HG03575 (cell line): ENCODE measurements at regions not wholly inside any gene's neighbourhood (a gene's known extent, or its start where the extent isn't known, plus 50 kb on each side); places are given as distances from the start of the nearest gene placed in this dataset.

ENCODE experiments used
- ATAC-seq: cut with Tn5 transposase; IDR thresholded peaks from one replicate; pipeline ENCODE4 v1.9.1; 2021; ENCODE audit not compliant: unreplicated experiment, insufficient number of reproducible peaks, low FRiP score; ENCODE audit errors: extremely low read depth

DNA sequence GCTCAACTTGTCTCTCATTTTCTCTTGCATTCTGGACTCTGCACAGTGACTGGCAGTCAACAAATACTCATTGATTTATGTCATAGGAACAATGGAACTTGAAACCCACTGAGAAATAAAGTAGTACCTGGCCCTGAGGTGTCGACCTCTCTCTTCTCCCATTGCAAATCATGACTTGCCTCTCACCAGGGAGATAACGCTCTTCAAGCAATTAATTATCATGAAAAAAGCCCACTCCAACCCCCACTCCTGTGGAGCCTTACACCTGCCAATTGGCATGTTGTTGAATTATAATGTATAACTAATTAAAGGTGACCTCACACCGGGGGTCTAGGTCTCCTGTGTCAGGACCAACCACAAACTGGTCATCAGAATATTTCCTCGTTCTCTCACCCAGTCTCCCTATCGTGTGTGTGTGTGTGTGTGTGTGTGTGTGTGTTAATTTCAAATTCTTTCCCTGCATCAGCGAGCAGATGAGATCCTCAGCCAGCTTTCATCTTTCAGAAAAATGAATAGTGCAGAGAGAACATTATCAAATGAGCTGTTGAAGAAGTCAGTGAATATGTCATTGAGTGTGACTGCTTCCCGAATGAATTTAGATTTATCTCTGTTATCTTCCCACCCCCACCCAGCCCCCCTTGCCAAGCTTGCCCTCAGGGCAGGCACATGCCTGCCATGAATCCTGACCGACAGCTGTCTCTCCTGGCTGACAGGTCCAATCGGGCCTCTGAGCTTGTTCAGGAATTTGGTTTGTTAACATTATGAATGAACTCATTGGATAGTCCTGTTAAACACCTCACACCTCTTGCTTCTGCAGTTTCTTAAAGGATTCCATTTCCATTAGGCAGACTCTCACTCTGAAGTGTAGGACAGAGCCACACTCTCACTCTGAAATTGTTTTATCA lies 357.4 kb downstream of the INSC start:
- no peak for ATAC-seq

DNA sequence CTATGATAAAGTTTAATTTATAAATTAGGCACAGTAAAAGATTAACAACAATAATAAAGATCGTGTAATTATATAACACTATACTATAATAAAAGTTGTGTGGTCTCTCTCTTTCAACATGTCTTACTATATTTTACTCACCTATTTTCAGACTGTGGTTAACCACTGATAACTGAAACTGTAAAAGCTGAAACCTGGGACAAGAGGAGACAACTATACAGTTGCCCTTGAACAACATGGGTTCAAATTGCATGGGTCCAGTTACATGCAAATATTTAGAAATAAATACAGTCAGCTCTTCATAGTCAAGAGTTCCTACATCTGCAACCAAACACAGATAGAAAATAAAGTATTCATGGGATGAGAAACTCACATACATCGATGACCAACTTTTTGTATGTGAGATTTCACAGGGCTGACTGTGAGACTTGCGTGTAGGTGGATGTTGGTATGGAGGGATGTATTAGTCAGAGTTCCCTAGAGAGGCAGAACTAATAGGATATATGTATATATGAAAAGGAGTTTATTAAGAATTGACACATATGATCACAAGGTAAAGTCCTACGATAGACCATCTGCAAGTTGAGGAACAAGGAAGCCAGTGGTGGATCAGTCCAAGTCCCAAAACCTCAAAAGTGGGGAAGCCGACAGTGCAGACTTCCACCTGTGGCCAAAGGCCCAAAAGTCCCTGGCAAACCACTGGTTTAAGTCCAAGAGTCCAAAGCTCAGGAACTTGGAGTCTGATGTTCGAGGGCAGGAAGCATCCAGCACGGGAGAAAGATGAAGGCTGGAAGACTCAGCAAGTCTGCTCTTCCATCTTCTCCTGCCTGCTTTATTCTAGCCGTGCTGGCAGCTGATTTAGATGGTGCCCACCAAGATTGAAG lies 359.5 kb downstream of the INSC start:
- peak; percentile 85 for ATAC-seq

GRCh38 chr11:15476371-15476917 lies 361.7 kb downstream of the INSC start:
- ATAC-seq: no peak

DNA sequence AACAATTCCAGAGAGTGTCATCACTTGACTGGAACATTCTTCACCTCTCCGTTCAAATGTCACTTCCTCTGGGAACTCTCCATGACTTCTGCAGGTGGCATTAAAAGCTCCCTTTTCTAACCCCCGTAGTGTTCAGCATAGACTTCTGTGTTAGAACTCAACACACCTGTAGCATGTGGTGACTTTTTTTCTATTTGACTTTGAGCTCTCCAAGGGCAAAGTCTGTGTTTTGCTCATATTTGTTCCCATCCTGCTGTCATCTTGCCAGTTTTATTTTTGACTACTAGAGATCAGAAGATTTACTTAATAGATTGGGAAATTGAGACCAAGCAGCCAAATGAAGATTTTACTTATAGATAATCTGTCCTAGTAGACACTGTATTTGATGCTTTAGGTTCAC lies 367.1 kb downstream of the INSC start:
- no peak for ATAC-seq

- ATAC-seq: no peak
Measured at GRCh38 chr11:15483205-15483604, 368.5 kb downstream of the INSC start.

GRCh38 chr11:15484398-15484797 lies 369.7 kb downstream of the INSC start:
- ATAC-seq: no peak

DNA sequence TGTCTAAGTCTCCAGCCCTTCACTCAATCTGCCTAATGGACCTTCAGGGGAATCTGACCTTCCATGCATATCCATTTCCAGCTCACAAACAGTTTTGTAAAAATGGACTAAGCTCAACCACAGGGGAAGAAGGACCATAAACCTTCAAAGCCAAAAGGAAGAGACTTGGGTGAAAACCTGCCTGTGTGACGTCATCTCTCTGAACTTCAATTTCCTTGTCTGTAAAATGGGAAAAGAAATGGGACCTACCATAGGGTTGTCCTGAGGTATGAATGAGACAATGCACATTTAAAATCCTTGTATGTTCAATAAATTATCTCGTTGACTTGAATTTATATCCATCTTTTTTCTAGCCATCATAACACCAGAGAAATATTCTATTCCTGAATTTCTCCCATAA lies 370.7 kb downstream of the INSC start:
- no peak for ATAC-seq

DNA sequence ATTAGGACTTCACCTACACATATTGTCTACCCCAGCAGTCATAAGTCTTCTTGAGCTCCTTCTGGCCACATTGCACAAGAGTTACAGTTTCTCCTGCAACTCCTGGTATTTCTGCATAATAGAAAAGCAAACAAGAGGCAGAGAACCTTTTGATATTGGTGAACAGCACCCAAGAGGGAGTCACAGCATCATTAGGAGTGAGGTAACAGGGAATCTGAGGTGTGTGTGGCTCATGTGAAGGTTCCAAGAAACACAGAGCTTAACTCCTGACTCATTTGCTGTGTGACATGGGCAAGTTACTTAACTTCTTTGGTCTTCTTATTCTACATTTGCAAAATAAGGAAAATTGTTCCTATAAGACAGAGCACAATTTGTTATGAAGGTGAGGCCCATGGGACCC lies 374.6 kb downstream of the INSC start:
- no peak for ATAC-seq

- ATAC-seq: no peak
Measured at GRCh38 chr11:15490535-15490934, 375.8 kb downstream of the INSC start.

DNA sequence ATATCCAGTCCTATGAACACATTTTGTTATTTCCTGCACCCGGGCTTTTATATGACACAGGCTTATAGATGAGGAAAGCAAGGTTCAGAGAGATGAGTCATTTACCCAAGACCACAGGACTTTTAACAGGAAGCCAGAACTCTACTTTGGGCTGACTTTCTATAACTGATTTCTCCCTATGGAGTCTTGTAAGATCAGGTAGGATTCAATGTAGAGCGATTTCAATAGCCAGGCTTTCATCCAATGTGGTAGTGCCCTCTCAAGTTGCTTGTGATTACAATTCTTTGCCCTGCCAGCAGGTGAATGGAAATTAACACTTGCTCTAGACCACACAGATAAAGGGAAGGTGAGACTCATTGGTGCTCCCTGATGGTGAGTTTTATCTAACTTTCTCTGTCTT lies 378.3 kb downstream of the INSC start:
- ATAC-seq: no peak

- ATAC-seq: no peak
Measured at GRCh38 chr11:15493921-15494620, 379.3 kb downstream of the INSC start.

- ATAC-seq: no peak
Measured at GRCh38 chr11:15494740-15495139, 380.0 kb downstream of the INSC start.

DNA sequence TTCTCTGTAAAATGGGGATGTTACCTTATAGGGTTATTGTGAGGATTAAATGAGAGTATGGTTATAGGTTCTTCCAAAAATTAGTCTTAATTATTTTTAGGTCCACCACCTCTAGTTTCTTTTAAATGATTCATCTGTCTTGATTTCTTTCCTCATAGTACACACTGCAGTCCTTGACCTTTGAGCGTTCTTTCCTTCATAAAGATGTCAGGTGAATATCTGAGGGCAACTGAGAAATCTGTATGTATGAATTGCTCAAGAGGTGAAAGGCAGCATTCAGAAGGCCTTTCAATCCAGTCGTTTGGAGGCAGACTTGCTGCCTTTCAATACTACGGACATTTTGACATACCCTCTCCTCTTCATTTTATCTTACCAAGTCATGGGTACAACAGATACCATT lies 380.7 kb downstream of the INSC start:
- no peak for ATAC-seq

GRCh38 chr11:15497366-15497765 lies 382.6 kb downstream of the INSC start:
- ATAC-seq: no peak

- ATAC-seq: no peak
Measured at GRCh38 chr11:15499674-15500073, 385.0 kb downstream of the INSC start.

- no peak for ATAC-seq
Measured at GRCh38 chr11:15500643-15501042, 385.9 kb downstream of the INSC start.

DNA sequence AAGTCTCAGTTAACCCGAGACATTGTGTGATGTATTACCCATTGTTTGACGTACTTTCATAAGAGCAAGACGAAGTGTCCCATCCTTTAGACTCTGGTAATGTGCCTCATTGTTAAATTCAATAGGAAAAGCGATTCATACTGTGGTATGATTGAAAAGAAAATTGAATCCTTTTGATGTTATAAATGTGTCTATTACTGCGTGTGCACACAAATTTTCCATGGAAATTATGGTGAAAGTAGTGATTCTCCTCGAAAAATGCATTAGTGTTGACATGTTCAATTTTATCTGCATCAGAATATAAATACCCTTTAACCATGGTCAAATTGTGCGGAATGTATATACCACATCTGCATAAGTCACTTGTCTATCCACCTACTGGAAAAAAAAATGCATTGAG lies 386.8 kb downstream of the INSC start:
- ATAC-seq: no peak

- ATAC-seq: no peak
Measured at GRCh38 chr11:15505155-15505554, 390.4 kb downstream of the INSC start.

DNA sequence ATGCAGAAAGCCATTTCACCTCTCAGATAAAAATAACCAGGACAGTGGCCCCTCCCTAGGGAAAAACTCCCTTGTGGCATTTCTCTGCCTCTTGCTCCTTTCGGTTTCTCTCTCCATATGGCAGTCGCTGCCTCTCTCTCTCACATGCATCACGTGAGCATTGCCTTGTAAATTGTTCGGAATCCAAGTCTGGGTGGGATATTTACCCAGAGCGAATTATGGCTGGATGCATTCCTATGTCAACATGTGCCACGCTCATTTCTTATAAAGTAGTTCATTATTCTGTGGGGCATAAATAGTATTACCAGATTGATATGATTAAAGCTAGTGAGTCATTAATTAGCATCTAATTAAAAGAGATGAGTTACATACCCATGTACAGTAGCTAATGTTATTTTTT lies 392.9 kb downstream of the INSC start:
- no peak for ATAC-seq
